ENCODE measurements at regions not wholly inside any gene's neighbourhood (a gene's known extent, or its start where the extent isn't known, plus 50 kb on each side); places are given as distances from the start of the nearest gene placed in this dataset.

GRCh38 chr7:84524714-84525694 is 330.4 kb upstream of the SEMA3A start:
- BruUV-seq (replicated peaks), result no TSS peak
- Histone ChIP-seq H2AFZ (ENCODE audit: low read depth, low read length, poor library complexity, severe bottlenecking) (peak overlapping the region; percentile 38), H3K4me2 (ENCODE audit: low read length) (no peak overlapping the region), H3K9me2 (ENCODE audit: insufficient read depth) (no peaks in the 10 kb centered on the region), H3K79me2 (ENCODE audit: insufficient read depth, low read length) (no peaks in the 10 kb centered on the region), H3K9me3 (ENCODE audit: control insufficient read depth in 1 of 2, insufficient read depth in 1 of 2, low read depth in 1 of 2, low read length in 2 of 2) (no peaks in the 10 kb centered on the region), H3K27me3 (ENCODE audit: insufficient read depth, low read length) (no peaks in the 10 kb centered on the region), H3K4me1 (ENCODE audit: control insufficient read depth in 1 of 2, insufficient read depth in 2 of 2, low read length in 2 of 2) (peaks cover 13 to 19% of the 10 kb centered on the region in 2 experiments; a peak in 3 of 4 replicates), H3K27ac (ENCODE audit: low read depth, low read length) (no peak overlapping the region), H3K4me3 (replicated peaks in 1 of 2; ENCODE audit: low read depth in 1 of 2, low read length in 2 of 2) (no peak overlapping the region), H4K20me1 (ENCODE audit: insufficient read depth) (no peaks in the 10 kb centered on the region), H3K9ac (ENCODE audit: low read length) (no peak overlapping the region), H3K36me3 (ENCODE audit: control insufficient read depth in 1 of 2, insufficient read depth in 2 of 2, low read length in 2 of 2) (no peaks in the 10 kb centered on the region)
- TF ChIP-seq EZH2 (IDR thresholded peaks at IDR 0.05) (no peak), ZBTB33 (IDR thresholded peaks at IDR 0.05; ENCODE audit: extremely low read depth, insufficient replicate concordance, low read length) (no peak), ZNF274 (IDR thresholded peaks at IDR 0.05; ENCODE audit: low read depth, low read length) (no peak), MAX (IDR thresholded peaks at IDR 0.05) (no peak), CEBPB (IDR thresholded peaks at IDR 0.05; ENCODE audit: low read depth) (no peak), ELF1 (IDR thresholded peaks at IDR 0.05; ENCODE audit: borderline replicate concordance, low read depth) (no peak), EGR1 (IDR thresholded peaks at IDR 0.05; ENCODE audit: low read depth) (no peak), JUND (IDR thresholded peaks at IDR 0.05) (no peak), REST (IDR thresholded peaks at IDR 0.05; ENCODE audit: low read depth) (no peak), CBX3 (IDR thresholded peaks at IDR 0.05; ENCODE audit: low read depth) (no peak), TCF7L2 (IDR thresholded peaks at IDR 0.05; ENCODE audit: borderline replicate concordance, extremely low read depth, insufficient read depth, insufficient read length) (no peak)
- DNase-seq (ENCODE audit: low read depth, low spot score) (no peak), ATAC-seq (no peak)
- ChIA-PET POLR2A (no interaction called here), RAD21 (ENCODE audit: low non-redundant PET in 1 of 2, low total read pairs in 2 of 2, uncharacterized antibody in 2 of 2, unreplicated experiment in 2 of 2) (no interaction called here), CTCF (no interaction called here)
- intact Hi-C loops (cut with micrococcal nuclease), result no loop called here

Data from HCT116 (cell line).